Stimulated activated naive CD8-positive, alpha-beta T cell treated with anti-CD3 and anti-CD28 coated beads, Interleukin-15, Interleukin-2, amounts not matched to agents 100 U/mL and 50 U/mL, for 24 hours (primary cell): ENCODE measurements at regions not wholly inside any gene's neighbourhood (a gene's known extent, or its start where the extent isn't known, plus 50 kb on each side); places are given as distances from the start of the nearest gene placed in this dataset.
A peak's percentile ranks its signal among the peaks of the same experiment; 100 is the strongest.

Experiments
- ATAC-seq: fragments of 150-1000 bp; cut with Tn5 transposase; one replicate; pipeline ENCODE4 v1.10.0; 2021
- DNase-seq: peaks from one replicate; pipeline ENCODE4 v3.0.0; 2021

GRCh38 chr2:236972491-236973342 lies 113.0 kb upstream of the COPS8 start:
- ATAC-seq (no peak), DNase-seq (no peak)

DNA sequence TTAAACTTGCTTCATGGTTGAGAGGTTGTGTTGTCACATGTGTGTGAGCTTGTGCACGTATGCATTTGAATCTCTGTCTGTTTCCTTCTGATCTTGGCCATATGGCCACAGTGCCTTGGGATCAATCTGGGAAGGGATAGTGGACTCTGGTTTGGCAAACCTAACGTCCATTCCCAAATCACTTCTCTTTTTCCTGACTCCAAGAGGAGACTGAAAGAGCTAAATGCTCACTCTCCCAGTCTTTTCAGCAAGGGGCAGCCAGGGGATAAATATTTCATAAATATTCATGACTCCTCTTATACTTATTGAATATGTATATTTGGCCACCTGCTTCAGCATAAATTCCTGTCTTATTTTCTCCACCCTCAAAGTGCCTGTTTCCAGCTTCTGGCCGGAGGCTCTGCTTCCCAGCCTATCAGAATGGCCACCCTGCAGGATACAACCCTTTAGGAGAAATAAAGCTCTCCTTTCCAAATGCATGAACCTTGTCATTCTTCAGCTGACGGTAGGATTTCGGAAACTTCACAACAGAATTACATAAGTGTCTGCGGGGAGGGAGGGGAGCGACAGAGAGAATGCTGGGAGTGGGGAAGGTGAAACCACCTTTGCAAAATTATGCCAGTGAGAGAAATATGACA lies 112.2 kb upstream of the COPS8 start:
- DNase-seq (no peak), ATAC-seq (no peak)

GRCh38 chr2:236974148-236974547 lies 111.5 kb upstream of the COPS8 start:
- ATAC-seq, result no peak
- DNase-seq, result no peak

GRCh38 chr2:236974752-236975151 lies 110.9 kb upstream of the COPS8 start:
- no peak for DNase-seq

GRCh38 chr2:236975766-236976165 lies 109.9 kb upstream of the COPS8 start:
- no peak for ATAC-seq
- no peak for DNase-seq

More at GRCh38 chr2:236974752-236975151, 110.9 kb upstream of the COPS8 start:
- ATAC-seq, result no peak

DNA sequence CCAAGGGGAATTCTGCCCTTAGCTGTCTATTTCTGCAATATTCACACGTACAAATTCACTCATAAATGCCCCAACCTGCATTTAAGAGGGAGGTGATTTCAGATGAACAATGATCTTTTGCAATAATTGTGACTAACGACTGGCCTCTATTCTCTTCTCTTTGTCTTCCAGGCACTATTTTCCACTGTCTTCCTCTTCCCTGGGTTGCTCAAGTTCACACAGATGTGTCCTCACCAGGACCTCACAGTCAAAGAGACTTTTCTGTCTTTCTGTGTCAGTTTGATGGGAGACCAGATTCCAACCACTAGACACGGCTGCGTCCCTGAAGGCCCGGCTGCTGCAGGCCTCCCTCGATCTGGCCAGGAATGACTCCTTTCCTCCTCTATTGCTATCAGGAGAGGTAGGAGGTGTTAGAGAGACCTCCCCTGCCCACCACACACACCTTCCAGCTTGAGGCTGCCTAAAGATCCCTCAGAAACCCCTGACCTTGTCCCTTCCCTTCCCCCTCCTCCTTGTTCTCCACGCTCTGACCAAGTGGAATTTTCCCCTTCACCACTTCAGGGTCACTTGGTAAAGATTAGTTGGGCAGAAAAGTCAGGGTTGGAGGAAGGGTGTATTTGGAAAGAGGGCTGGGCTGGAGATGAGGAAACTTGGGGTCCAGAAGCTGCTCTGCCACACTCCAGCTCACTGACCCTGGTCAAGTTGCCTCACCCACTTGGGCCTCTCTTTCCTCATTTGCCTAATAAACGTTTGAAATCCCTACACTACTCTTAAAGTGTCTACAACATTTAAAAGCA lies 109.2 kb upstream of the COPS8 start:
- ATAC-seq (no peak), DNase-seq (no peak)

- ATAC-seq, result no peak
- DNase-seq, result no peak
Measured at GRCh38 chr2:236977063-236977851, 108.4 kb upstream of the COPS8 start.

- DNase-seq (no peak), ATAC-seq (no peak)
Measured at GRCh38 chr2:236977852-236978398, 107.8 kb upstream of the COPS8 start.

- no peak for ATAC-seq
- DNase-seq, result no peak
Measured at GRCh38 chr2:236979664-236980063, 106.0 kb upstream of the COPS8 start.

GRCh38 chr2:236980961-236981360 lies 104.7 kb upstream of the COPS8 start:
- ATAC-seq (no peak), DNase-seq (no peak)

DNA sequence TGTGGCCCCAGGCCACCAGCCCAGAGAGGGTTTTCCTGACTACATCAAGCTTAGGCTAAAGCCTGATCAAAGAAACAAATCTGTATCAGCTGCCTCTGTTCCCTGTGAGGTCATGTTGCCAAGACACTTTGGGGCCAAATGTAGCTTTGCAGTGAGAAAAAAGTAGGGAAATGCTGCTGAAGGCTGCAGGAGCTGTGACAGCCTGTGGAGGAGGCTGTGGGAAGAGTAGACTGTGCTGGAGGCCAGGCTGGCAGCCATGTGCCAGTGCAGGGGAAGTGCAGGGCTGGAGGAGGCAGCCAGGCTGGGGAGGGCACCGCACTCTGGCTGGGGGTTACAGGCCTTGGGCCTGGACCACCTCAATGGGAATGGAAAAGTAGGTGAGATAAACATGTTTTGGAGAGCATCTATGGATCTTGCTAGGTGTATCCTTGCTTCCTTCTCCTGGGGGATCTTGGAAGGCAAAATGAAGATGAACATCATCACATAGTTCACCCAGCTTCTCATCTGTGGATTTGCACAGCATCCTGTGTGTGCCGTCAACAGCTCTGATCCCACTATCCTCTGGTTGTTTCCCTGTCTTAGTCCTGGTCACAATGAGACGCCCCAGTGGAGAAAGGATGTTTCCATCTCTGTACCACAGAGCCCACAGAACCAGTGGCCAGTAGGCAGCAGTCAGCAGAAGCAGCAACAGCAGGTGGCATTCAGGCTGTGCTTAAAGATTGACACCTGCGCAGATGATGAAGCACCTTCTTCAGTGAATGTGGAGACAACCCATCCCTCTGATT lies 103.8 kb upstream of the COPS8 start:
- ATAC-seq (no peak), DNase-seq (no peak)

DNA sequence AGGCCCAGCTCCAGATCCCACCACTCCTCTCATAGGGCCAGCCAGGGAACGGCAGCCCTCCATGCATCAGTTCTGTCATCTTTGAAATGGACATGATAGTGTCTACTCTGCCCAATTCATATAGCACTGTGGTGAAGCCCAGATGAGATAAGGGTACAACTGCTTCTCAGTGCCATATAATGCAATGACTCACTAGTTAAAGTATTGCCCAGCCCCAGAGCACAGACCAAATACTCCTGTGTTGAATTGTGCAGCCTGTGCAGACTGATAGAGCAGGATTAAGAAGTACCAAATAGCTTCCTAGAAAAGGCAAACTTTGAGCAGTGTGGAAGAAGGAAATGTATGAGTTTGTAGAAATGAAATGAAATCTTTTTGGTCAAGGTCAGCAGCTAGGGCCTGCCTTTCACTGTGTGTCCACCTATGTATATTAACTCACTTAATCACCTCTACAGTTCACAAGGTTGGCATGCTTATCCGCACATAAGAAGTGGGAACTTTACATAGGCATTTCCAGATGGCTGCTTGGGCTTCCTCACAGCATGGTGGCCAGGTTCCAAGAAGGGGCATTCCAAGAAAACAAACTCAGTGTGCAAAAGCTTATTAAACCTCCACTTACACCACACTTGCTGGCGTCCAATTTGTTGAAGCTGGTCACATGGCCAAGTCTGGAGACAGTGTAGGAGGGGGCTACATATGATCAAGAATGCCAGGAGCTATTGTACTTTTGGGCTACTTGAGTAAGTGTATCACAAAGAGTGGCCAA lies 102.8 kb upstream of the COPS8 start:
- ATAC-seq (no peak), DNase-seq (no peak)

DNA sequence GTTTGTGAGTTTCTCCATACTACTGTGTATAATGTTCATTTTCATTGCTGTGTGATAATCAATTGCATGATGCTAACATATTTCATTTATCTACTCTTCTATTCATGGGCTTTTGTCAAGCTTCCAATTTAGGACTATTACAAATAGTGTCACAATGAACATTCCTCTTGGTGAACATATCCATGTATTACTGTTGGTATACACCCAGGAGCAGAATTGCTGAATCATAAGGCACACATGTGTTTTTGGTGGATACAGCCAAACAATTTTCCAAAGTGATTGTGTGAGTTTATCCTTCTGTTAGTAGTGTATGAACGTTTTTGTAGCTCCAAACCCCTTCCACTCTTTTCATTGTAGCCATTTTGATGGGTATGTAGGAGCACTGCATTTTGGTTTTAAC lies 101.6 kb upstream of the COPS8 start:
- no peak for DNase-seq
- ATAC-seq, result no peak

DNA sequence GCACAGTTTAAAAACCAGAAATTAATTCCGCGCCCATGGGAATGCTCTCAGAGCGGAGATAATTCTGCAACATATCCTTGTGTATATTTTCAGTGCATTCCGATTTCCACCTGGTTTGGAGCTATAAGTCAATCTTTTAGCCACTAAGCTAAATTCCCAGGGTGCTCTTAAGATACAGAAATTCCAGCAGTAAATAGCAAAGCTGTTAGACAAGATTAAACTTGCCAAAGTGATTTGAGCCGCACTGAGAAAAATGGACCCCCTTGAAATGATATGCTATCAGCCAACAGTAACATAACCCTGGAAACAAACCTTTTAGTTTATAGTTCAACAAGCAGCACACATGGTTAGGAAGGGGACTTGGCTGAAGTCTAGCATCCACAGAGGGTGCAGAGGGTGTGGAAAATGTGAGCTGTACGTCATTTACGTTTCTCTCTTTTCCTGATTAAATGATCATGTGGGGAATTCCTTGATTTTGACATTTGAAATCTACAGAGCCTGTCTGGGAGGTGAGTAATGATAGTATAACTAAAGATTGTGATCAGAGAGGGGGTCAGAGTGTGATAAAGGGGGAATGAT lies 99.8 kb upstream of the COPS8 start:
- ATAC-seq, result peak; percentile 48

DNA sequence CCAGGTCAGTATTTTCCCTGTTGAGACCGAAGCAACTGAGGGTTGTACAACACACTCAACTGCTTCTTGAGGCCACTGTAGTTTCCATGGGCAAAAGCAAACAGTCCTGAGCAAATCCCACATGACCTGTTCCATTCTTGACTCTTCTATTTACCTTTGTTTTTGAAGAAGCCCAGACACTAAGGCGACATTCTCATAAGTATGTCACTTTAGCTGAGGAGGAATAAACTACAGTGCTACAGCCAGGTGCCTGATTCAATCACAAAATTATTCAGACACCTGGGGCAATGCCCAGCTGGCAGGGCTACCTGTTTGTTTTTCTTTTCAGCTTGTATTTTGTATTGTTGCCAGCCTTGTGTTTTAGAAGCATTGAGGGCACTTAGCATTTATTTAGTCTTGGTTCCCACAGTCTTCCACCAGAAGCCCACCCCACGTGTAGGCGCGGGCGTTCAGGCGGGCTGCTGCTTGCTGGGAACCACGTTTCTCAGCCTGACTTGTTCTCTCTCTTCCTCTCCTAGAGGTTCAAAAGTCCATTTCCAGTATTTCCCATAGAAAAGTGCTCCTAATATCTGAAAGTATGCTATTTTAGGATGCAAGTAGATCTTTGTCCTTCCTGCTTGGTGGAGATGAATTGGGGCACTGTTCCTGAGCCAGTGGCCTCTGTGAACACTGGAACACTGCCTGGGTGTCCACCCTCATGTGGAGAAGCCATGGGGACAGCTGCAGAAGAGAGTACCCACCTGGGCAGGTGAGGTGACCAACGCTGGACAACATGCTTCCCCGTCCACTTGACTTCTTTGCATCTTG lies 99.0 kb upstream of the COPS8 start:
- ATAC-seq (no peak), DNase-seq (no peak)

More for the DNA sequence above, 99.8 kb upstream of the COPS8 start:
- no peak for DNase-seq

DNA sequence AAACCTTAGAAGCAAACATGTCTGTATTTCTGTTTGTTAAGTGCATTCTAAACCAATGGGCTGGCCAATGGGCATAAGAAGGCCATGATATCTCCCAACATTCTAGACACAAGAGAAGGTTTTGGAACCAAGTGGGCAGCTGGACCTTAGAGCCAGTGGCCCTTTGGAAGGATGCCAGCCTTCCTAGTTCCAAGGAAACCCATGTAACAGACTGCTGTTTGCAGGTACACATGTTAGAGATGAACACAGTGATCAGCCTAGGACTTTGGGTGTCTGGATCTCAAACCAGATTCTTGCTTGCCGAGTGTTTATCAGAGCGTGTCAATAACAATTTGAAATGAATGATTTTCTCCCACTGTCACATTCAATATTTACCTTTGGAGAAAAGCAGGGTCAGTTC lies 97.5 kb upstream of the COPS8 start:
- no peak for ATAC-seq

DNA sequence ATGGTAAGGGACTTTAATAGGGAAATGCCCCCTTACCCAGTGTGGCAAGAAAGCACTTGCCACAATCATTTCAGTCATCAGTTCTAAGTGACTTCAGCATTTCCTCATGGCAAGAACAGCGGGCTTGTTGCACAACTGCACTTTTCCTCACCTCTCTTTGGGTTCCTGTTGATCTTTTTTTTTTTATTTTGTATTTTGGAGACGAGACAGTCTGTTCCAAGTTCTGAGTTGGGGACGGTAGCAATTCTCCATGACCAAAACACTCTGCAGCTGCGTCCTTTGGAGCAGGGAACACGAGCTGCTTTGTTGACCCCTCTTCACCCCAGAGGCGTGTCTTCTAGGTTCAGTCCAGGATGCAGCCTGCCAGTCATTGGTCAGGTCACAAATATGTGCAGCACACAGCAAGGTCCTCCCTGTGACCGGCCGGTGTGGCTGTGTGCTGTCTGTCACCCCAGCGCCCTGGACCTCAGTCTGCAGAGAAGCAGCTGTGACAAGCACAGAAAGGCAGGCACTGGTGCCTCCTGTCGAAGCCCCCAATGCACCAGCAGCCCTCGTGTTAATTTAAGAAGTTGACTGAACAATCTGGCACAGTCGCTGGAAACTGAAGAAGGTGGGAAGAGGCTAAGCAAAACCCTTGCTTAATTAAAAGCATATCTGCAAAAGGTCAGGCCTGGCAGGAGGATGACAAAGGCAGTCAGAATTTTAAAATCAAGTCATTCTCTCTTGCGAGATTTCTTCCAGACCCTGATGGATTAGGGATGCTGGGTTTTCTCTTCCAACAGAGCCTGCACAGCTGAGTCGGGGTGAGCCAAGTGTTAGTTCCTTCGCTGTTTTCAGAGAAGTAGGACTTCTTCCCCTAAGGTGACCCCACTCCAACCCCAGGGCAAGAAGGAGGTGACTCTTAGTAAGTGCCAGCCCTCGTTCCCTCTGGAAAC lies 96.7 kb upstream of the COPS8 start:
- no peak for DNase-seq
- no peak for ATAC-seq

More for the DNA sequence above, 97.5 kb upstream of the COPS8 start:
- DNase-seq, result no peak

DNA sequence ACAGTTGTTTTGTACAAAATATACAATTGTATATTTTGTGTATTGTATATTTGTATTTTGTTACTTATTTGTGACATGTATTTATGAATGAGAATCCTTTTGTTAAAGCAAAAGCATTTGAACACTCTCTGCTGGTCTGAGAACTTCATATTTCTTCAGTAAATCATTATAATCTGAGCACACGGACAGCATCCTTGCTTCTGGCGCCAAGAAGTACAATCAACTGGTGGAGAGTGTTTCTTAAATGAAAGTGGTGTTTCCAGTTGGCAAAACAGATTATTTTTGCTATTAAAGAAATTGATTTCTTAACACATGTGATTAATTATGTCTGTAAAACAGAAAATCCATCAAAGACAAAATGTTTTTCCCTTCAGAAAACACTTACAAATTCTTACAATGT lies 95.1 kb upstream of the COPS8 start:
- DNase-seq (no peak), ATAC-seq (no peak)
